ENCODE measurements at regions not wholly inside any gene's neighbourhood (a gene's known extent, or its start where the extent isn't known, plus 50 kb on each side); places are given as distances from the start of the nearest gene placed in this dataset.

- TF ChIP-seq MXD1 (CRISPR knock-in tag; IDR thresholded peaks at IDR 0.05) (no peak), MAFF (IDR thresholded peaks at IDR 0.05; ENCODE audit: low read depth, low read length) (peak; percentile 92), MXI1 (IDR thresholded peaks at IDR 0.05; ENCODE audit: borderline replicate concordance, low read depth, low read length) (no peak)
Observed at GRCh38 chr2:194352505-194352904, 1304.5 kb upstream of the SLC39A10 start (continued).

- in situ Hi-C loops (cut with HindIII; ENCODE audit: extremely low pct_ligation_motif_present, low pct_unique_long_range_greater_than_20kb), result no loop called here
- WGBS (ENCODE audit: low lambda C conversion rate), result 2% methylated on average over 1 of the region's 1 CpG
- H3K4me2 ChIP-seq (ENCODE audit: low read depth, low read length), result no peak overlapping the region
- no peaks in the 10 kb centered on the region for H3K27me3 ChIP-seq (ENCODE audit: control insufficient read depth in 1 of 2, insufficient read depth in 2 of 2, low read length in 2 of 2)
- H2AFZ ChIP-seq (ENCODE audit: low read length), result no peak overlapping the region
- no peak overlapping the region for H3K27ac ChIP-seq (ENCODE audit: extremely low read length, insufficient read depth, low read length)
- H3K79me2 ChIP-seq (ENCODE audit: insufficient read depth, low read length), result no peaks in the 10 kb centered on the region
- no peaks in the 10 kb centered on the region for H3K9me3 ChIP-seq (ENCODE audit: low read length)
- intact Hi-C loops (cut with micrococcal nuclease; ENCODE audit: unreplicated experiment), result no loop called here
- H4K20me1 ChIP-seq (ENCODE audit: insufficient read depth, low read length), result no peaks in the 10 kb centered on the region
- no TSS peak for BruUV-seq (replicated peaks)
- DNase-seq (ENCODE audit: low spot score) (no peak), FAIRE-seq (no peak), ATAC-seq (no peak)
- no peaks in the 10 kb centered on the region for H3K4me1 ChIP-seq (ENCODE audit: insufficient read depth, low read length)
- ChIA-PET CTCF (ENCODE audit: low intra/inter-chr PET ratio, low total read pairs) (no interaction called here), POLR2A (no interaction called here)
- H3K36me3 ChIP-seq (replicated peaks in 1 of 2; ENCODE audit: control insufficient read depth in 1 of 2, insufficient read depth in 2 of 2, low read length in 2 of 2), result no peaks in the 10 kb centered on the region
- no peak overlapping the region for H3K9ac ChIP-seq (ENCODE audit: insufficient read depth, low read depth, low read length)
- no peak overlapping the region for H3K4me3 ChIP-seq (replicated peaks in 1 of 3; ENCODE audit: insufficient read depth in 1 of 3, low read depth in 2 of 3, low read length in 3 of 3)
- TF ChIP-seq NFYC (CRISPR knock-in tag; IDR thresholded peaks at IDR 0.05) (no peak), RFX5 (IDR thresholded peaks at IDR 0.05; ENCODE audit: low read depth, low read length) (no peak), ZNF724P (CRISPR knock-in tag; IDR thresholded peaks at IDR 0.05; ENCODE audit: borderline replicate concordance) (no peak), MAFG (CRISPR knock-in tag; IDR thresholded peaks at IDR 0.05) (no peak), PRDM4 (CRISPR knock-in tag; IDR thresholded peaks at IDR 0.05; ENCODE audit: borderline replicate concordance) (no peak), ZNF224 (CRISPR knock-in tag; IDR thresholded peaks at IDR 0.05) (no peak), HMG20A (CRISPR knock-in tag; IDR thresholded peaks at IDR 0.05; ENCODE audit: borderline replicate concordance) (no peak), GTF2F1 (IDR thresholded peaks at IDR 0.05; ENCODE audit: low read length) (no peak), ZNF737 (CRISPR knock-in tag; IDR thresholded peaks at IDR 0.05; ENCODE audit: borderline replicate concordance) (no peak), ZBTB34 (CRISPR knock-in tag; IDR thresholded peaks at IDR 0.05) (no peak), SALL2 (CRISPR knock-in tag; IDR thresholded peaks at IDR 0.05) (no peak), ZNF570 (CRISPR knock-in tag; IDR thresholded peaks at IDR 0.05; ENCODE audit: borderline replicate concordance) (no peak), TCF7L2 (IDR thresholded peaks at IDR 0.05; ENCODE audit: low read depth, low read length) (no peak), CBX5 (CRISPR knock-in tag; IDR thresholded peaks at IDR 0.05; ENCODE audit: borderline replicate concordance) (no peak)
Observed at GRCh38 chr2:194346193-194346592, 1310.8 kb upstream of the SLC39A10 start.
